Umbilical cord (tissue), 1 donor: ENCODE measurements at regions not wholly inside any gene's neighbourhood (a gene's known extent, or its start where the extent isn't known, plus 50 kb on each side); places are given as distances from the start of the nearest gene placed in this dataset.

Experiments
- DNase-seq: peaks from one replicate; pipeline ENCODE4 v3.0.0-alpha.2; 2015; ENCODE audit warnings: low spot score

DNA sequence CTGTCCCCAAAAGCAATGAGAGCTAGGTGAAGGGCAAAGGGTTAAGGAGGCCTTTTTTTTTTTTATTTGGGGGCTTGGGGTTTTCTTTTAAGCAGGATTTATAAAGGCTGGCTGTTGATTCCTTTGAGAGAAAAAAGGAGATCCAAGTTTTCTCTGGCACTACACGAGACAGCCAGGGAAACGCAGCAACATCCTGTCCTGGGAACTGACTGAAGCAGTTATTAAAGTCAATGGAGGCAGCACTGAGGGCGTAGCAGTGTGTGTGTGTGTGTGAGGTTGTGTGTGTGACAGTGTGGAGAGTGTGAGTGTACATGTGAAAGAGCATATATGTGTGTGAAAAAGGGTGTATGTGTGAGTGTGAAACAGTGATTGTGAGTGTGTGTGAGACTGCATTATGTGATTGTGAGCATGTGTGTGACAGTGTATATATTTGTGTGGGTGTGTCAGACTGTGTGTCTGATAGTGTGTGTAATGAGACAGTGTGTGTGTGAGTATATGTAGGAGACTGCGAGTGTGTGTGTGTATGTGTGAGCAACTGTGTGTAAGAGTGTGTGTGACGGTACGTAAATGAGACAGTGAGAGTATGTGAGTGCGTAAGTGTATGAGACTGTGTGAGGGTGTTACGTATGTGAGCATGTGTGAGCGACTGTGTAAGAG, 65.9 kb upstream of the TIAM1 start:
- peak; percentile 48 for DNase-seq

DNA sequence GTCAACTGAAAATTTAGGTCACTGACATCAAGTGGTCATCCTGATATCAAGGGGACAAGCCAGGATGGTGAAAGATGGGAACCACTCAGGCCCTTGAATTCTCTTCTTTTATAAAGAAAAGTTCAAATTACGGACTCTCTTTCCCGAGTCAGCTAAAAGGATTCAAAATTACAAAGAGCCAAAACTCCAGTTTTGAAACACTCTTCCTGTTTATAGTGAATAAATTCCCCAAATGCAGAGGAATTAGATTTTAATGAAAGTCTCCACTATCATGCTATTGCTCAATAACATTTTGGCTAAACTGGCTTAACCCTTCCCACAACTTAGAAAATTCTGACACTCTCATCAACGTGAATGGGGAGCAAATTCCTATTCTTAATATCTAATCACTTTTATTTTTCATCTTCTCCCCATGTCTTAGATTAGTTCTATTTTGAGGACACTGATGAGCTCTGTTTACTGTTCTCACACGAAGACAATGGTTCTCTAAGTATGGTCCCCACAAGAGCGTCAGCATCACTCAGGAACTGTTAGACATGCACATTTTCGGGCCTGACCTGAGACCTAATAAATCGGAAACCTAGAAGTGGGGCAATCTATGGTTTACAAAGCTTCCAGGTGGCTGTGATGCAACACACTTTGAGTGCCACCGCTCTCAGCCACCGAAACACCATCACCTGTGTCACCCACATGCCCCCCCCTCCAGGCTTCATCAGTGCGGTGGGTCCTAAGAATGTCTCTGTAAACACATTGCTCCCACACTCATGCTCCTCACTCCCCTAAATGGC, 64.4 kb upstream of the TIAM1 start:
- no peak for DNase-seq

DNA sequence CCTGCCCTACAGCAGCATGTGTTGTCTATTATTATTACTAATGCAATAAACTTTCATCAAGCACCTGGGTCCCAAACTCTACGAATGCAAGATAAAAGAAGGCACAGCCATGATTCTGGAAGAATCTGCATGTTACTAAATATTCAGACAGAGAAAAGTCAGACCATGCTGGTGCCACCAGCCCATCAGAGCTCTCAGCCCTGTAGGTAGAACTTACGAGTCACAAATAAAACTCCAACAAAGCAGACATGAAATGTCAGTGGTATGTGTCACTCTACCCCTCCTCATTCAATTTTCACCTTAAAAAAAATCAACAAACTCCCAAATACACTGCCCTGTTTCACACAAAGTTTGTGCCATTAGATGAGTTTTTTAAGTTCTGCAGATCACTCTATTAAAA, 62.4 kb upstream of the TIAM1 start:
- DNase-seq: no peak

DNA sequence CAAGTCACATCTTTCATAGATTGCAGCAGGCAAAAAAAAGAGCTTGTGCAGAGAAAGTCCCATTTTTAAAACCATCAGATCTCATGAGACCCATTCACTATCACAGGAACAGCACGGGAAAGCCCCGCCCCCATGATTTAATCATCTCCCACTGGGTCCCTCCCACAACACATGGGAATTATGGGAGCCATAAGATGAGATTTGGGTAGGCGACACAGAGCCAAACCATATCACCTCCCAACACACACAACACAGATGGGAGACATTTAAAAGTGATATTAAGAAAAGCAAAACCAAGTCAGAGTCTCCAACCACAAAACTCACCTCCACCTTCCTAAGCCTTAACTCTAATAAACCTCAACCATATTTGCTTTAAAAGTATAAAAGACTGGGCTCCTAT, 61.5 kb upstream of the TIAM1 start:
- no peak for DNase-seq

DNA sequence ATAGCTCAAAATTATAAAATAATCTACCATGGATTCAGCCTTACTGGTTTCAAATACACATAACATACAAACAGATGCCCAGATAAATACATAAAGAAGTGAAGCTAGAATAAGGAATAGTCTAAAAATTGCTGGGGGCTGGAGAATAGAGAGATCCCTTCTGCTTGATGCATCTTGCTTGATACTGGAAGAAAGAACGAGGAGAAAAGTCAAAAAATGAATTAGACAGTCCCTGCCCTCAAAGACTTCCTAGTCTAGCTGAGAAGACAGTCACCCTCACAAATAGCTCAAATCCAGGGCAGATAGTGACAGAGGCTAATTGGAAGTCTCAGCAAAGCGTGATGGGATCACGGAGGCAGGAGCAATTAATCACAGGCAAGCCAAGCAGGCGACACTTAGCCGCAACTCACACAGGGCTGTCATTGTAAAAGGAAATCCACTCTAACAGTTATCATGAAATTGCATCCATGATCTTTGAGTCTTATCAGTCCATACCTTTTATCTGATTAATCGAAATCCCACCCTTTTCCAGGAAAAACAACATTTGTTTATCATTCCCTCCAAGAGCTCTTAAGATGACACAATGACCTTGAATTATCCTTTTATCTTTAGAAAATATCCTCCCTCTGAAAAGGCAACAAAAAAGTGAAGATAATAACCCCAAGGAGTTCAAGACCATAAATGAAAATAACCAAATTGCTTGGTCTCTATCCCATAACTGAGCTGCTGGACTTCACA, 59.7 kb upstream of the TIAM1 start:
- no peak for DNase-seq

DNA sequence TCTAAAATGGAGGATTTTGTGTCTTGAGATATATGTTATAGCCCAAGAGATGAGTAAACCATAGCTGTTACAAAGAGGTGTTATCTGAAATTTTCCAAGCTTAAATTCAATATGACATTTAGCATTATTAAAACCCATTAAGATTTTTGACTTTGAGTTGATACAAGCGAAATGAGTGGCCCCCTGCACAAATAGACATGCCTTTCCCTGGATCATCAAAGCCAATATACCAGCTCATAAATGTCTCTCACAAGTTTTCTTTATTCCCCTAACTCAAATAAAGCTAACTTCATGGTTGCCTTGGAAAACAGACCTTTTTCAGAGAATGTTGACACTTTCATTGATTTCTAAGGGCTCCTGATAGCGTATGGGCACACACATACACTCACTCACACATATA, 55.5 kb upstream of the TIAM1 start:
- DNase-seq: no peak

DNA sequence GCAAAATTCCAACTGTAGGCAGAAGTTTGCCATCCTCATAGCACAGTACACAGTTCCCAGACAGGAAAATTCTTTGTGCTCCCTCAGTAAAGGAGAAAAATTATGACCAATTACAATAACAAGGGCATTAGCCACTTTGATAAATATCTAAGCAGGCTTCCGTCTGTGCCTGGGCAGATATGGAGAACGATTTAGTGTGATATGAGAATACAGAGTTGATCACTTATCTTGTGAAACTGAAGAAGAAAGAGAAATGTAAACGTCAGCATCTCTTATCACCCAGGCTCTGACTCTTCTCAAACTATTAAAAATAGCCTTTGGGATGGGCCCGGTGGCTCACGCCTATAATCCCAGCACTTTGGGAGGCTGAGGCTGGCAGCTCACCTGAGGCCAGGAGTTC, 54.5 kb upstream of the TIAM1 start:
- no peak for DNase-seq

DNA sequence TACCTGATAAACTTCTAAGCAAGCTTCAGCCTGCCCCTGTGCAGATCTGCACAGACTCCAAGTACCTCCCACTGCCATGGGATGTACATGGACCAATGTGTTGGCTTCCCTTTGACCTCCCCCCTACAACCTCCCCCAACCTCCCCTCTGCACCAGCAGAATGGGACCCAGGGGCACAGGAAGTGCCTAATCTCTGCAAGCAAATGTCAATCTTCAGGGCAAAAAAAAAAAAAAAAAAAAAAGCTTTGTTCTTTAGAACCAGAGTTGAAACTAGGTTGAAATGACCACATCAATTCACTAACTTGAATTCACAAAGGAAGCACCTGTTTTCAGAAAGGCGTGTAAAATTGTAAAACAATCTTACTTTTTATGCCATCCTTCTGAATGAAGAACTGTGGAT, 53.9 kb upstream of the TIAM1 start:
- DNase-seq: no peak

DNA sequence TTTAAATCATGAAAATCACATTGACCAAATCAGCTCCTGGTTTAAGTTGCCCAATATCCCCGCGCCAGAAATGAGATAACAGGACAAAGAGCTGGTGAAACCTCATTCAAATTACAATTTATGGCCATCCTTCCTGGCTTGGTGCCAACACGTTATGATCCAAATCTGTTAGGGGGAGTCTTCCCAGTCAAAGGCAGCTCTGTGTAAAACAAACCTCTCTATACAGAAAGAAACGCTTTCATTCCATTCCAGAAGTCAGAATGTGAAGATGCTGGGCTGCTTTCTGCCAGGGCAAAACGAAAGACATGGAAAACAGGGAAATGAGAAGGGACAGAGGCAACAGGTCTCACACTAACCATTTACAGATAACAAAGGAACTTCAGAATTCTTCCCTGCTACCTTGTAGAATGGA, 53.5 kb upstream of the TIAM1 start:
- DNase-seq: peak; percentile 43

DNA sequence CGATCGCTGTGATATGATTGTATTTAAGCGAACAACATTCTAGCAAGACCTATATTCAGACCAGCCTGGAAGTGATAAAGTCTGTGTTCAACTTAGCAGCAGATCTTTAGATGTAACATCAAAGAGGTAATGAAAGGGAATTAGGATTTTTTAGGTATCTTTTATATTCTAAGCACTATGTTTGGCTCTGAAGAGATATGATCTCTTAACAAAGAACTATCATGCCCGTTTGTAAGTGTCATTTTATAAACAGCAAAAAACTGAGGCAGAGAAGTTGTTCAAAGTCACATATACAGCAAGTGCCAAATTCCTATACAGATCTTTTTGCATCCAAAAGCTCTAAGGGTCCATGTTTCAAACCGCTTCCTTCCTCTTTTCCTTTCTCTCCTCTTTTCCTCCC, 53.0 kb upstream of the TIAM1 start:
- no peak for DNase-seq

DNA sequence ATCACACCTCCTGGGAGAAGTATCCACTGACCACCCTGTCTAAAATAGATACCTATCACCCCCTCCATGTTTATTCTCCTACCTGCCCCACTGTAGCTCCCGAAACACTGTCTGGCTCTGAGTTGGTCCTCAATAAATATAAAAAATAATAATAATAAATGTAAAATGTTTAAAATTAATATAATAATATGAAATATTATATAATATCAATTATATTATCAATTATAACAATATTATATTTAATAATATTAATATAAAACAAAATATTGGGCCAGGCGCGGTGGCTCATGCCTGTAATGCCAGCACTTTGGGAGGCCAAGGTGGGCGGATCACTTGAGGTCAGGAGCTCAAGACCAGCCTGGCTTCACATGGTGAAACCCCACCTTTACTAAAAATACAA, 52.3 kb upstream of the TIAM1 start:
- no peak for DNase-seq

DNA sequence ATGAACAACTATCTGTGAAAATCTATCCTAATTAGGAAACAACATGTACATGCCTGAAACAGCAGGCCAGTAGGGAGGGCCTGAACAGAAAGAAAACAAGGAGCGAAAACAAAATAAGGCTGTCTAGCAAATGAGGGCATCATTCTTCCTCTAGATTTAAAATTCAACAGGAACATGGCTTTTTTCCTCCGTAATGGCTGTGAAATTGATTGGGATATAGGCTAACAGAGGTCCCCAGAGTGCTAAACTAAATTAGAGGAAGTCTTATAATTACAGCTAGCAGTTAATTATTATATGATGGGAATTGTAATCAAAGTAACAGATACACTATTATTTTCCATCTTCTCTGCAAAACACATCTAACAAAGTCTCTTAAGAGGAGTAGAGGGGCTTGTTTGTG, 51.7 kb upstream of the TIAM1 start:
- no peak for DNase-seq

DNA sequence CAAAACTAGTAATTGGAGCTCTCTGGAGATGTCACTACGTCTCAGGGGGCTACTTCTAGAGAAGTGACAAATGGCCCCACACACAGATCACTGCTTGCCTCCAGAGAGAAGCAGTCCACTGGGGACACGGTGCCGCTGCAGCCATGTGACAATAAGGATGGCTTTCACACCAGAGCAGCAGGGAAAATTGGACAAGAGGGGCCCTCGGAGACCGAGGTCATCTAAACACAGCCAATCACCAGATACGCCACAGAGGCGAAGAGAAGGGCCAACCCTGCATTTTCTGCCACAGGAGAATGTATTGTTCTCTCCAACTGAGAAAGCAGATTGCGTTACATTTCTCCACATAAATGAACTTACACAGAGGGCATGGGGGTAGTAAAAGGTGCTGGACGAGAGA, 51.2 kb upstream of the TIAM1 start:
- DNase-seq: no peak

DNA sequence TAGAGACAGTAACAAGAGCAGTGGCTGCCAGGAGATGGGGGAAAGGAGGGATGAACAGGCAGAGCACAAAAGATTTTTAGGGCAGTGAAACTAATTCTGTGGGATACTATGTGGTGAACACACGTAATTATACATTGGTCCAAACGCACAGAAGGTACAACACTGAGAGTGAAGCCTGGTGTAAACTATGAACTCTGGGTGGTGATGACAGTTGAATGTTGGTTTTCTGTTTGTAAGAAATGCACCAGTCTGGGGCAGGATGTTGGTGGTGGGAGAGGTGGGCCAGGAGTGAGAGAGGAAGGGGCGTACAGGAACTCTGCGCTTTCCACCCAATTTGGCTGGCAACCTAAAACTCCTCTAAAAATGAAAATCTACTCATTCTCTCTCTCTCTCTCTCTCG, 50.2 kb upstream of the TIAM1 start:
- DNase-seq: no peak
